ENCODE measurements at regions not wholly inside any gene's neighbourhood (a gene's known extent, or its start where the extent isn't known, plus 50 kb on each side); places are given as distances from the start of the nearest gene placed in this dataset.

DNA sequence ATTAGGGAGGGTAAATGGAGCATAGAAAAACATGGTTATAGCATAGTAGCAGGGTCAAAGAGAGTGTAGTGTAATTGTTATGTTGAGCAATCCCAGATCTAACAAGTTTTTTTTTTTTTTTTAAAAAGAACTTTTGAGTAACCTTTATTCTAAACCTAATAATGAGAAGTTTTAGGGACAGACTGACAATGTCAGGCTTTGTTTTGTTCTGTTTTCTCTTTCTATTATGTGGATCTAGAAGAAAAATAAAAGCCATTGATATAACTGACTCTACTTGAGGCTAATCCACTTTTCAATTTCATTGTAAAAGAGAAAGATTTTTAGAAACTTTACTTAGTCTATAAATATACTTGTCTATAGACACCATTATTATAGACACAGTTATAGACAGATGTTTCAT lies 200.0 kb downstream of the FAM170A start:
- Histone ChIP-seq H4K20me1 (ENCODE audit: insufficient read depth, low read length) (no peaks in the 10 kb centered on the region), H3K79me2 (ENCODE audit: insufficient read depth, low read length) (no peaks in the 10 kb centered on the region), H2AFZ (ENCODE audit: low read length) (no peak overlapping the region), H3K27ac (ENCODE audit: extremely low read length, insufficient read depth, low read length) (no peak overlapping the region), H3K36me3 (replicated peaks in 1 of 2; ENCODE audit: control insufficient read depth in 1 of 2, insufficient read depth in 2 of 2, low read length in 2 of 2) (no peaks in the 10 kb centered on the region), H3K9me3 (ENCODE audit: low read length) (no peaks in the 10 kb centered on the region), H3K9ac (ENCODE audit: insufficient read depth, low read depth, low read length) (no peak overlapping the region), H3K4me2 (ENCODE audit: low read depth, low read length) (no peak overlapping the region), H3K4me3 (replicated peaks in 1 of 3; ENCODE audit: insufficient read depth in 1 of 3, low read depth in 2 of 3, low read length in 3 of 3) (no peak overlapping the region), H3K27me3 (ENCODE audit: control insufficient read depth in 1 of 2, insufficient read depth in 2 of 2, low read length in 2 of 2) (no peaks in the 10 kb centered on the region; a peak in 1 of 5 replicates), H3K4me1 (ENCODE audit: insufficient read depth, low read length) (no peaks in the 10 kb centered on the region)
- BruUV-seq (replicated peaks): no TSS peak
- no peak for FAIRE-seq
- DNase-seq (ENCODE audit: low spot score): no peak
- ChIA-PET POLR2A (no interaction called here), CTCF (ENCODE audit: low intra/inter-chr PET ratio, low total read pairs) (no interaction called here)
- in situ Hi-C loops (cut with HindIII; ENCODE audit: extremely low pct_ligation_motif_present, low pct_unique_long_range_greater_than_20kb) (no loop called here), intact Hi-C loops (cut with micrococcal nuclease; ENCODE audit: unreplicated experiment) (no loop called here)
- no peak for TF ChIP-seq FOXA3 (CRISPR knock-in tag; IDR thresholded peaks at IDR 0.05)
- TF ChIP-seq, protein P1, sequence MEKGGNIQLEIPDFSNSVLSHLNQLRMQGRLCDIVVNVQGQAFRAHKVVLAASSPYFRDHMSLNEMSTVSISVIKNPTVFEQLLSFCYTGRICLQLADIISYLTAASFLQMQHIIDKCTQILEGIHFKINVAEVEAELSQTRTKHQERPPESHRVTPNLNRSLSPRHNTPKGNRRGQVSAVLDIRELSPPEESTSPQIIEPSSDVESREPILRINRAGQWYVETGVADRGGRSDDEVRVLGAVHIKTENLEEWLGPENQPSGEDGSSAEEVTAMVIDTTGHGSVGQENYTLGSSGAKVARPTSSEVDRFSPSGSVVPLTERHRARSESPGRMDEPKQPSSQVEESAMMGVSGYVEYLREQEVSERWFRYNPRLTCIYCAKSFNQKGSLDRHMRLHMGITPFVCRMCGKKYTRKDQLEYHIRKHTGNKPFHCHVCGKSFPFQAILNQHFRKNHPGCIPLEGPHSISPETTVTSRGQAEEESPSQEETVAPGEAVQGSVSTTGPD (CRISPR knock-in tag; IDR thresholded peaks at IDR 0.05): no peak
- no peak for TF ChIP-seq ZNF44 (CRISPR knock-in tag; IDR thresholded peaks at IDR 0.05)
- no peak for ATAC-seq

DNA sequence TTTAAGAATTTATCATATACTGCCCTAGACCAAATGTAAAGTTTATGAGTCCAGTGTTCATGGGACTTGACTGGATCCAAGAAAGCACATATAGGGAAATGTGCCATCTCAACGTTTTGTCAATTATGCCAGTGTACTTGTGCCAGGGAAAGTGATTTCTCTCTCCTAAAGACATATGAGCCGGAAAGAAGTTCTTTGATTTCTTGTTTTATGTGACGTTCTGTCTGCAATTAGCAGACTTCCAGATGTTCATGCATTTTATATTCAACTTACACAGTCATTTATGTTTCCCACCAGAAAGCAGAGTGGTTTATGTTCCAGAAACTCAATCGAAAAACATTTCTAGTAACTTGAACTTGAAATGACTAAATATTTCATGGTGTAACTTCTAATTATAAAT lies 203.8 kb downstream of the FAM170A start:
- intact Hi-C loops (cut with micrococcal nuclease; ENCODE audit: unreplicated experiment): no loop called here
- H3K27me3 ChIP-seq (ENCODE audit: control insufficient read depth in 1 of 2, insufficient read depth in 2 of 2, low read length in 2 of 2): no peaks in the 10 kb centered on the region; a peak in 1 of 5 replicates
- no peak for FAIRE-seq
- no peak overlapping the region for H3K4me3 ChIP-seq (replicated peaks in 1 of 3; ENCODE audit: insufficient read depth in 1 of 3, low read depth in 2 of 3, low read length in 3 of 3)
- H3K4me2 ChIP-seq (ENCODE audit: low read depth, low read length): no peak overlapping the region
- H3K9me3 ChIP-seq (ENCODE audit: low read length): no peaks in the 10 kb centered on the region
- H4K20me1 ChIP-seq (ENCODE audit: insufficient read depth, low read length): no peaks in the 10 kb centered on the region
- H3K79me2 ChIP-seq (ENCODE audit: insufficient read depth, low read length): no peaks in the 10 kb centered on the region
- ATAC-seq: no peak
- no peak overlapping the region for H2AFZ ChIP-seq (ENCODE audit: low read length)
- ChIA-PET CTCF (ENCODE audit: low intra/inter-chr PET ratio, low total read pairs) (no interaction called here), POLR2A (no interaction called here)
- 14% methylated on average over 4 of the region's 4 CpGs for WGBS (ENCODE audit: low lambda C conversion rate)
- H3K27ac ChIP-seq (ENCODE audit: extremely low read length, insufficient read depth, low read length): no peak overlapping the region
- BruUV-seq (replicated peaks): no TSS peak
- no peak for DNase-seq (ENCODE audit: low spot score)
- in situ Hi-C loops (cut with HindIII; ENCODE audit: extremely low pct_ligation_motif_present, low pct_unique_long_range_greater_than_20kb): no loop called here
- no peaks in the 10 kb centered on the region for H3K36me3 ChIP-seq (replicated peaks in 1 of 2; ENCODE audit: control insufficient read depth in 1 of 2, insufficient read depth in 2 of 2, low read length in 2 of 2)
- no peak overlapping the region for H3K9ac ChIP-seq (ENCODE audit: insufficient read depth, low read depth, low read length)
- H3K4me1 ChIP-seq (ENCODE audit: insufficient read depth, low read length): no peaks in the 10 kb centered on the region
- TF ChIP-seq ZKSCAN8 (CRISPR knock-in tag; IDR thresholded peaks at IDR 0.05; ENCODE audit: borderline replicate concordance) (no peak), MZF1 (CRISPR knock-in tag; IDR thresholded peaks at IDR 0.05; ENCODE audit: borderline replicate concordance) (no peak), ZNF263 (CRISPR knock-in tag; IDR thresholded peaks at IDR 0.05) (no peak), HIVEP1 (CRISPR knock-in tag; IDR thresholded peaks at IDR 0.05) (no peak), ZNF713 (CRISPR knock-in tag; IDR thresholded peaks at IDR 0.05) (no peak), ZNF766 (CRISPR knock-in tag; IDR thresholded peaks at IDR 0.05; ENCODE audit: borderline replicate concordance) (no peak)
- TF ChIP-seq, protein P2, sequence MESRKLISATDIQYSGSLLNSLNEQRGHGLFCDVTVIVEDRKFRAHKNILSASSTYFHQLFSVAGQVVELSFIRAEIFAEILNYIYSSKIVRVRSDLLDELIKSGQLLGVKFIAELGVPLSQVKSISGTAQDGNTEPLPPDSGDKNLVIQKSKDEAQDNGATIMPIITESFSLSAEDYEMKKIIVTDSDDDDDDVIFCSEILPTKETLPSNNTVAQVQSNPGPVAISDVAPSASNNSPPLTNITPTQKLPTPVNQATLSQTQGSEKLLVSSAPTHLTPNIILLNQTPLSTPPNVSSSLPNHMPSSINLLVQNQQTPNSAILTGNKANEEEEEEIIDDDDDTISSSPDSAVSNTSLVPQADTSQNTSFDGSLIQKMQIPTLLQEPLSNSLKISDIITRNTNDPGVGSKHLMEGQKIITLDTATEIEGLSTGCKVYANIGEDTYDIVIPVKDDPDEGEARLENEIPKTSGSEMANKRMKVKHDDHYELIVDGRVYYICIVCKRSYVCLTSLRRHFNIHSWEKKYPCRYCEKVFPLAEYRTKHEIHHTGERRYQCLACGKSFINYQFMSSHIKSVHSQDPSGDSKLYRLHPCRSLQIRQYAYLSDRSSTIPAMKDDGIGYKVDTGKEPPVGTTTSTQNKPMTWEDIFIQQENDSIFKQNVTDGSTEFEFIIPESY (CRISPR knock-in tag; IDR thresholded peaks at IDR 0.05): no peak
- TF ChIP-seq, protein P3, sequence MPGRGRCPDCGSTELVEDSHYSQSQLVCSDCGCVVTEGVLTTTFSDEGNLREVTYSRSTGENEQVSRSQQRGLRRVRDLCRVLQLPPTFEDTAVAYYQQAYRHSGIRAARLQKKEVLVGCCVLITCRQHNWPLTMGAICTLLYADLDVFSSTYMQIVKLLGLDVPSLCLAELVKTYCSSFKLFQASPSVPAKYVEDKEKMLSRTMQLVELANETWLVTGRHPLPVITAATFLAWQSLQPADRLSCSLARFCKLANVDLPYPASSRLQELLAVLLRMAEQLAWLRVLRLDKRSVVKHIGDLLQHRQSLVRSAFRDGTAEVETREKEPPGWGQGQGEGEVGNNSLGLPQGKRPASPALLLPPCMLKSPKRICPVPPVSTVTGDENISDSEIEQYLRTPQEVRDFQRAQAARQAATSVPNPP (CRISPR knock-in tag; IDR thresholded peaks at IDR 0.05): no peak
- TF ChIP-seq, protein P4, sequence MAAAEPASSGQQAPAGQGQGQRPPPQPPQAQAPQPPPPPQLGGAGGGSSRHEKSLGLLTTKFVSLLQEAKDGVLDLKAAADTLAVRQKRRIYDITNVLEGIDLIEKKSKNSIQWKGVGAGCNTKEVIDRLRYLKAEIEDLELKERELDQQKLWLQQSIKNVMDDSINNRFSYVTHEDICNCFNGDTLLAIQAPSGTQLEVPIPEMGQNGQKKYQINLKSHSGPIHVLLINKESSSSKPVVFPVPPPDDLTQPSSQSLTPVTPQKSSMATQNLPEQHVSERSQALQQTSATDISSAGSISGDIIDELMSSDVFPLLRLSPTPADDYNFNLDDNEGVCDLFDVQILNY (CRISPR knock-in tag; conservative IDR thresholded peaks at IDR 0.05): no peak
- TF ChIP-seq, protein P5, sequence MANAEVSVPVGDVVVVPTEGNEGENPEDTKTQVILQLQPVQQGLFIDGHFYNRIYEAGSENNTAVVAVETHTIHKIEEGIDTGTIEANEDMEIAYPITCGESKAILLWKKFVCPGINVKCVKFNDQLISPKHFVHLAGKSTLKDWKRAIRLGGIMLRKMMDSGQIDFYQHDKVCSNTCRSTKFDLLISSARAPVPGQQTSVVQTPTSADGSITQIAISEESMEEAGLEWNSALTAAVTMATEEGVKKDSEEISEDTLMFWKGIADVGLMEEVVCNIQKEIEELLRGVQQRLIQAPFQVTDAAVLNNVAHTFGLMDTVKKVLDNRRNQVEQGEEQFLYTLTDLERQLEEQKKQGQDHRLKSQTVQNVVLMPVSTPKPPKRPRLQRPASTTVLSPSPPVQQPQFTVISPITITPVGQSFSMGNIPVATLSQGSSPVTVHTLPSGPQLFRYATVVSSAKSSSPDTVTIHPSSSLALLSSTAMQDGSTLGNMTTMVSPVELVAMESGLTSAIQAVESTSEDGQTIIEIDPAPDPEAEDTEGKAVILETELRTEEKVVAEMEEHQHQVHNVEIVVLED (CRISPR knock-in tag; IDR thresholded peaks at IDR 0.05; ENCODE audit: borderline replicate concordance): no peak

Measured in HepG2 (cell line).